HG03064 (cell line): ENCODE measurements at regions not wholly inside any gene's neighbourhood (a gene's known extent, or its start where the extent isn't known, plus 50 kb on each side); places are given as distances from the start of the nearest gene placed in this dataset.
"Not testable (repeated sequence)": the region's sequence is repeated elsewhere in the genome, so short reads cannot be mapped to it uniquely, and the experiment has no call there.

Experiments used
- ATAC-seq: cut with Tn5 transposase; IDR thresholded peaks from one replicate; pipeline ENCODE4 v1.9.1; 2021; ENCODE audit warnings: low read depth; ENCODE audit not compliant: unreplicated experiment

GRCh38 chr21:23613014-23613413 is 1994.3 kb downstream of the MRPL39 start:
- no peak for ATAC-seq

GRCh38 chr21:23612210-23612609 is 1995.1 kb downstream of the MRPL39 start:
- ATAC-seq: no peak

GRCh38 chr21:23607782-23608431 is 1999.4 kb downstream of the MRPL39 start:
- ATAC-seq: no peak

GRCh38 chr21:23601549-23601948 is 2005.7 kb downstream of the MRPL39 start:
- no peak for ATAC-seq

- ATAC-seq: no peak
Observed at GRCh38 chr21:23593582-23593981, 2013.7 kb downstream of the MRPL39 start.

GRCh38 chr21:23585419-23585818 is 2021.9 kb downstream of the MRPL39 start:
- no peak for ATAC-seq

- no peak for ATAC-seq
Observed at GRCh38 chr21:23579573-23579972, 2027.7 kb downstream of the MRPL39 start.

GRCh38 chr21:23578027-23578426 is 2029.3 kb downstream of the MRPL39 start:
- ATAC-seq: no peak

GRCh38 chr21:23574932-23575331 is 2032.3 kb downstream of the MRPL39 start:
- ATAC-seq: no peak

GRCh38 chr21:23548924-23549323 is 2058.4 kb downstream of the MRPL39 start:
- not testable (repeated sequence) for ATAC-seq

- ATAC-seq: no peak
Observed at GRCh38 chr21:23543333-23543732, 2063.9 kb downstream of the MRPL39 start.

GRCh38 chr21:23542097-23542496 is 2065.2 kb downstream of the MRPL39 start:
- ATAC-seq: no peak

GRCh38 chr21:23541571-23541970 is 2065.7 kb downstream of the MRPL39 start:
- no peak for ATAC-seq

- ATAC-seq: no peak
Observed at GRCh38 chr21:23534850-23535249, 2072.4 kb downstream of the MRPL39 start.

- no peak for ATAC-seq
Observed at GRCh38 chr21:23531444-23531843, 2075.8 kb downstream of the MRPL39 start.

GRCh38 chr21:23524685-23525084 is 2082.6 kb downstream of the MRPL39 start:
- ATAC-seq: no peak

- no peak for ATAC-seq
Observed at GRCh38 chr21:23522751-23523150, 2084.5 kb downstream of the MRPL39 start.

GRCh38 chr21:23507501-23507900 is 2099.8 kb downstream of the MRPL39 start:
- no peak for ATAC-seq

GRCh38 chr21:23496729-23497128 is 2110.6 kb downstream of the MRPL39 start:
- ATAC-seq: peak; percentile 91

- no peak for ATAC-seq
Observed at GRCh38 chr21:23488245-23488644, 2119.0 kb downstream of the MRPL39 start.

- ATAC-seq: no peak
Observed at GRCh38 chr21:23480591-23481270, 2126.6 kb downstream of the MRPL39 start.

GRCh38 chr21:23478381-23478780 is 2128.9 kb downstream of the MRPL39 start:
- no peak for ATAC-seq
